ENCODE measurements at regions not wholly inside any gene's neighbourhood (a gene's known extent, or its start where the extent isn't known, plus 50 kb on each side); places are given as distances from the start of the nearest gene placed in this dataset.

- TF ChIP-seq MXI1 (IDR thresholded peaks at IDR 0.05; ENCODE audit: borderline replicate concordance, low read depth, low read length) (no peak), CTCF (conservative IDR thresholded peaks at IDR 0.05; ENCODE audit: low read depth, low read length) (no peak), RFX5 (IDR thresholded peaks at IDR 0.05; ENCODE audit: low read depth, low read length) (no peak), MAFK (IDR thresholded peaks at IDR 0.05; ENCODE audit: low read depth, low read length) (no peak), POLR2A (IDR thresholded peaks at IDR 0.05; ENCODE audit: low read depth, low read length) (no peak), BHLHE40 (IDR thresholded peaks at IDR 0.05; ENCODE audit: low read depth, low read length) (no peak), NFE2L2 (IDR thresholded peaks at IDR 0.05; ENCODE audit: low read depth, low read length) (no peak), CHD1 (IDR thresholded peaks at IDR 0.05; ENCODE audit: low read depth, low read length) (no peak), RAD21 (IDR thresholded peaks at IDR 0.05; ENCODE audit: low read length) (no peak), MAZ (IDR thresholded peaks at IDR 0.05; ENCODE audit: borderline replicate concordance, low read depth, low read length) (no peak)
Measured at GRCh38 chr12:4074129-4074528, 199.4 kb upstream of the CCND2 start.

Data from IMR-90 (cell line).